Dendritic cell treated with granulocyte-macrophage colony-stimulating factor and Interleukin-4, amounts not matched to agents 40 ng/mL and 50 ng/mL, for 4 days (primary cell): ENCODE measurements at regions not wholly inside any gene's neighbourhood (a gene's known extent, or its start where the extent isn't known, plus 50 kb on each side); places are given as distances from the start of the nearest gene placed in this dataset.

Experiments used
- H3K27ac Mint-ChIP-seq: one replicate; pipeline ENCODE4 v1.8.0; 2022; ENCODE audit warnings: mild to moderate bottlenecking, mixed read lengths
- H3K27me3 Mint-ChIP-seq: one replicate; pipeline ENCODE4 v1.8.0; 2022; ENCODE audit warnings: mild to moderate bottlenecking, mixed read lengths
- H3K36me3 Mint-ChIP-seq: one replicate; pipeline ENCODE4 v1.8.0; 2022; ENCODE audit warnings: low read depth, mixed read lengths
- H3K4me1 Mint-ChIP-seq: one replicate; pipeline ENCODE4 v1.8.0; 2022; ENCODE audit warnings: low read depth, mixed read lengths
- H3K4me3 Mint-ChIP-seq: one replicate; pipeline ENCODE4 v1.8.0; 2022; ENCODE audit warnings: mild to moderate bottlenecking, moderate library complexity, mixed read lengths
- H3K9me3 Mint-ChIP-seq: one replicate; pipeline ENCODE4 v1.8.0; 2022; ENCODE audit warnings: mixed read lengths
- intact Hi-C: fragments of 100-400 bp; cut with micrococcal nuclease; formaldehyde crosslinking; loops from one replicate; pipeline ENCODE4 v1.15.0; 2022

- H3K27me3 Mint-ChIP-seq, result no peaks in the 10 kb centered on the region
- no peaks in the 10 kb centered on the region for H3K36me3 Mint-ChIP-seq
- H3K9me3 Mint-ChIP-seq, result no peaks in the 10 kb centered on the region
- intact Hi-C loops, result no loop called here
- no peak overlapping the region for H3K27ac Mint-ChIP-seq
- H3K4me1 Mint-ChIP-seq, result no peaks in the 10 kb centered on the region
- no peak overlapping the region for H3K4me3 Mint-ChIP-seq
These were observed 647.7 kb downstream of the KCNT2 start for GRCh38 chr1:195960580-195960979.

GRCh38 chr1:195958131-195958530, 650.1 kb downstream of the KCNT2 start:
- H3K36me3 Mint-ChIP-seq, result no peaks in the 10 kb centered on the region
- intact Hi-C loops, result no loop called here
- no peaks in the 10 kb centered on the region for H3K27me3 Mint-ChIP-seq
- no peak overlapping the region for H3K27ac Mint-ChIP-seq
- H3K4me3 Mint-ChIP-seq, result no peak overlapping the region
- H3K4me1 Mint-ChIP-seq, result no peaks in the 10 kb centered on the region
- H3K9me3 Mint-ChIP-seq, result no peaks in the 10 kb centered on the region

- Mint-ChIP-seq H3K27ac (no peak overlapping the region), H3K4me1 (no peaks in the 10 kb centered on the region), H3K9me3 (no peaks in the 10 kb centered on the region), H3K27me3 (no peaks in the 10 kb centered on the region), H3K4me3 (no peak overlapping the region), H3K36me3 (no peaks in the 10 kb centered on the region)
- intact Hi-C loops, result no loop called here
These were observed 651.4 kb downstream of the KCNT2 start for GRCh38 chr1:195956845-195957244.

- no peaks in the 10 kb centered on the region for H3K9me3 Mint-ChIP-seq
- no peaks in the 10 kb centered on the region for H3K36me3 Mint-ChIP-seq
- no peaks in the 10 kb centered on the region for H3K27me3 Mint-ChIP-seq
- no peak overlapping the region for H3K4me3 Mint-ChIP-seq
- H3K27ac Mint-ChIP-seq, result no peak overlapping the region
- intact Hi-C loops, result no loop called here
- no peaks in the 10 kb centered on the region for H3K4me1 Mint-ChIP-seq
These were observed 653.4 kb downstream of the KCNT2 start for GRCh38 chr1:195954848-195955247.

- intact Hi-C loops, result no loop called here
These were observed 656.9 kb downstream of the KCNT2 start for GRCh38 chr1:195951313-195951712.

GRCh38 chr1:195948123-195948895, 659.9 kb downstream of the KCNT2 start:
- H3K4me1 Mint-ChIP-seq, result no peaks in the 10 kb centered on the region
- H3K4me3 Mint-ChIP-seq, result no peak overlapping the region
- H3K36me3 Mint-ChIP-seq, result no peaks in the 10 kb centered on the region
- H3K9me3 Mint-ChIP-seq, result peaks cover 9% of the 10 kb centered on the region
- intact Hi-C loops, result no loop called here
- H3K27me3 Mint-ChIP-seq, result no peaks in the 10 kb centered on the region
- H3K27ac Mint-ChIP-seq, result no peak overlapping the region

More at GRCh38 chr1:195951313-195951712, 656.9 kb downstream of the KCNT2 start:
- Mint-ChIP-seq H3K9me3 (peaks cover 9% of the 10 kb centered on the region), H3K27ac (no peak overlapping the region), H3K4me1 (no peaks in the 10 kb centered on the region), H3K4me3 (no peak overlapping the region), H3K36me3 (no peaks in the 10 kb centered on the region), H3K27me3 (no peaks in the 10 kb centered on the region)

GRCh38 chr1:195946500-195946899, 661.7 kb downstream of the KCNT2 start:
- peaks cover 9% of the 10 kb centered on the region for H3K9me3 Mint-ChIP-seq
- intact Hi-C loops, result no loop called here

GRCh38 chr1:195941795-195942194, 666.4 kb downstream of the KCNT2 start:
- H3K4me1 Mint-ChIP-seq, result no peaks in the 10 kb centered on the region
- intact Hi-C loops, result no loop called here
- no peak overlapping the region for H3K4me3 Mint-ChIP-seq
- H3K9me3 Mint-ChIP-seq, result no peaks in the 10 kb centered on the region
- H3K36me3 Mint-ChIP-seq, result no peaks in the 10 kb centered on the region
- H3K27ac Mint-ChIP-seq, result no peak overlapping the region
- H3K27me3 Mint-ChIP-seq, result no peaks in the 10 kb centered on the region

More at GRCh38 chr1:195946500-195946899, 661.7 kb downstream of the KCNT2 start:
- Mint-ChIP-seq H3K36me3 (no peaks in the 10 kb centered on the region), H3K4me3 (no peak overlapping the region), H3K4me1 (no peaks in the 10 kb centered on the region), H3K27ac (no peak overlapping the region), H3K27me3 (no peaks in the 10 kb centered on the region)

GRCh38 chr1:195941314-195941713, 666.9 kb downstream of the KCNT2 start:
- Mint-ChIP-seq H3K27me3 (no peaks in the 10 kb centered on the region), H3K36me3 (no peaks in the 10 kb centered on the region), H3K27ac (no peak overlapping the region), H3K9me3 (no peaks in the 10 kb centered on the region), H3K4me3 (no peak overlapping the region), H3K4me1 (no peaks in the 10 kb centered on the region)
- intact Hi-C loops, result no loop called here

- no peak overlapping the region for H3K27ac Mint-ChIP-seq
- no peaks in the 10 kb centered on the region for H3K4me1 Mint-ChIP-seq
- H3K4me3 Mint-ChIP-seq, result no peak overlapping the region
- intact Hi-C loops, result no loop called here
- H3K36me3 Mint-ChIP-seq, result no peaks in the 10 kb centered on the region
- H3K27me3 Mint-ChIP-seq, result no peaks in the 10 kb centered on the region
- no peaks in the 10 kb centered on the region for H3K9me3 Mint-ChIP-seq
These were observed 668.4 kb downstream of the KCNT2 start for GRCh38 chr1:195939844-195940243.

GRCh38 chr1:195934817-195935553, 673.3 kb downstream of the KCNT2 start:
- Mint-ChIP-seq H3K9me3 (no peaks in the 10 kb centered on the region), H3K27ac (no peak overlapping the region), H3K4me3 (no peak overlapping the region), H3K4me1 (no peaks in the 10 kb centered on the region), H3K36me3 (no peaks in the 10 kb centered on the region), H3K27me3 (no peaks in the 10 kb centered on the region)
- intact Hi-C loops, result no loop called here

- intact Hi-C loops, result no loop called here
- no peak overlapping the region for H3K4me3 Mint-ChIP-seq
- no peaks in the 10 kb centered on the region for H3K9me3 Mint-ChIP-seq
- H3K4me1 Mint-ChIP-seq, result no peaks in the 10 kb centered on the region
- no peaks in the 10 kb centered on the region for H3K27me3 Mint-ChIP-seq
- no peaks in the 10 kb centered on the region for H3K36me3 Mint-ChIP-seq
- no peak overlapping the region for H3K27ac Mint-ChIP-seq
These were observed 674.4 kb downstream of the KCNT2 start for GRCh38 chr1:195933835-195934234.

- peaks cover 6% of the 10 kb centered on the region for H3K4me1 Mint-ChIP-seq
- peaks cover 33% of the 10 kb centered on the region for H3K9me3 Mint-ChIP-seq
- H3K4me3 Mint-ChIP-seq, result no peak overlapping the region
- no peak overlapping the region for H3K27ac Mint-ChIP-seq
- no peaks in the 10 kb centered on the region for H3K36me3 Mint-ChIP-seq
- intact Hi-C loops, result no loop called here
- H3K27me3 Mint-ChIP-seq, result no peaks in the 10 kb centered on the region
These were observed 692.4 kb downstream of the KCNT2 start for GRCh38 chr1:195915826-195916225.

GRCh38 chr1:195909061-195909460, 699.2 kb downstream of the KCNT2 start:
- no peaks in the 10 kb centered on the region for H3K27me3 Mint-ChIP-seq
- no peaks in the 10 kb centered on the region for H3K36me3 Mint-ChIP-seq
- intact Hi-C loops, result no loop called here
- H3K4me1 Mint-ChIP-seq, result peaks cover 7% of the 10 kb centered on the region
- H3K4me3 Mint-ChIP-seq, result no peak overlapping the region
- peak overlapping the region; percentile 67 for H3K27ac Mint-ChIP-seq
- no peaks in the 10 kb centered on the region for H3K9me3 Mint-ChIP-seq
